Common myeloid progenitor, CD34-positive (primary cell): ENCODE measurements at regions not wholly inside any gene's neighbourhood (a gene's known extent, or its start where the extent isn't known, plus 50 kb on each side); places are given as distances from the start of the nearest gene placed in this dataset.
A peak's percentile ranks its signal among the peaks of the same experiment; 100 is the strongest.

Experiments used
- CTCF ChIA-PET: fragments of 350-600 bp; sonication (Branson Sonifier 250); formaldehyde crosslinking; loops from one replicate; lab custom pipeline; 2021; ENCODE audit warnings: antibody characterized with exemption; lab: Charles Lee
- POLR2A ChIA-PET: fragments of 350-600 bp; sonication (Branson Sonifier 250); formaldehyde crosslinking; loops from one replicate; lab custom pipeline; 2021; ENCODE audit warnings: antibody characterized with exemption; lab: Charles Lee
- DNase-seq, 3 donors: peaks; one replicate each; pipeline versions ENCODE4 v3.0.0 to v3.0.0-alpha.2; 2013
- H3K27ac ChIP-seq, 2 experiments: 1 replicate in 1 of 2; 2 replicates in 1 of 2; pipeline ENCODE4 v1.7.0; 2013; ENCODE audit warnings: inconsistent platforms in 2 of 2, low read length in 2 of 2, mild to moderate bottlenecking in 2 of 2, low read depth in 1 of 2, moderate library complexity in 1 of 2; ENCODE audit not compliant: severe bottlenecking in 2 of 2, insufficient read depth in 1 of 2, poor library complexity in 1 of 2
- H3K27me3 ChIP-seq, 5 experiments: replicated peaks in 2 of 5; 1 replicate in 3 of 5; 2 replicates in 2 of 5; pipeline versions ENCODE4 v1.6.1 to v1.7.0; 2013; ENCODE audit warnings: low read length in 4 of 5, mild to moderate bottlenecking in 2 of 5, moderate library complexity in 2 of 5, inconsistent platforms in 1 of 5; ENCODE audit not compliant: insufficient read depth in 5 of 5, control insufficient read depth in 4 of 5
- H3K36me3 ChIP-seq, 4 experiments: 1 replicate in 2 of 4; 2 replicates in 2 of 4; pipeline versions ENCODE4 v1.6.1 to v1.7.0; 2013; ENCODE audit warnings: low read length in 3 of 4, control low read depth in 1 of 4, mild to moderate bottlenecking in 1 of 4; ENCODE audit not compliant: control insufficient read depth in 4 of 4, insufficient read depth in 4 of 4
- H3K4me1 ChIP-seq, 4 experiments: 1 replicate in 3 of 4; 2 replicates in 1 of 4; pipeline versions ENCODE4 v1.6.1 to v1.7.1; 2013; ENCODE audit warnings: low read length in 3 of 4, mild to moderate bottlenecking in 3 of 4, control low read depth in 1 of 4, inconsistent platforms in 1 of 4, moderate library complexity in 1 of 4; ENCODE audit not compliant: control insufficient read depth in 4 of 4, insufficient read depth in 4 of 4; ENCODE audit errors: control extremely low read depth in 1 of 4
- H3K4me3 ChIP-seq, 7 experiments: 1 replicate in 4 of 7; 2 replicates in 3 of 7; pipeline versions ENCODE4 v1.5.1 to v1.7.0; 2013; ENCODE audit warnings: mild to moderate bottlenecking in 7 of 7, low read length in 6 of 7, moderate library complexity in 6 of 7, inconsistent platforms in 2 of 7, low read depth in 2 of 7, control low read depth in 1 of 7; ENCODE audit not compliant: insufficient read depth in 4 of 7, control insufficient read depth in 1 of 7; ENCODE audit errors: extremely low read depth in 1 of 7
- H3K9me3 ChIP-seq, 5 experiments: 1 replicate in 4 of 5; 2 replicates in 1 of 5; pipeline versions ENCODE4 v1.6.1 to v1.7.1; 2013; ENCODE audit warnings: low read length in 4 of 5, mild to moderate bottlenecking in 2 of 5, inconsistent platforms in 1 of 5, low read depth in 1 of 5, moderate library complexity in 1 of 5; ENCODE audit not compliant: control insufficient read depth in 4 of 5, insufficient read depth in 2 of 5; ENCODE audit errors: control extremely low read depth in 1 of 5
- WGBS: methylation state at CpG from one replicate; pipeline ENCODE4 v1.1.5; 2013; ENCODE audit not compliant: insufficient coverage; 5-methylcytosine and 5-hydroxymethylcytosine counted together

GRCh38 chr1:222126052-222126451 is 384.2 kb upstream of the DUSP10 start:
- H3K27ac ChIP-seq: no peak overlapping the region
- H3K4me1 ChIP-seq: peaks cover 0 to 24% (median 5%) of the 10 kb centered on the region in 4 experiments
- peaks cover 0 to 2% (median 0%) of the 10 kb centered on the region in 5 experiments for H3K27me3 ChIP-seq
- no peak overlapping the region for H3K4me3 ChIP-seq
- ChIA-PET CTCF (interaction anchor here (0.7 kb wide), 1 partner anchor 13 kb away, joined by 3 read pairs; no protein-coding TSS in a partner anchor), POLR2A (interaction anchor here (0.6 kb wide), 1 partner anchor 169 kb away, joined by 4 read pairs; no protein-coding TSS in a partner anchor)
- H3K36me3 ChIP-seq: no peaks in the 10 kb centered on the region
- no peaks in the 10 kb centered on the region for H3K9me3 ChIP-seq
- 67% methylated on average over 1 of the region's 4 CpGs for WGBS
- DNase-seq: peak; percentile 30 to 65 (median 55)

- peaks cover 0 to 2% (median 0%) of the 10 kb centered on the region in 5 experiments for H3K27me3 ChIP-seq
- WGBS: 100% methylated on average over 1 of the region's 1 CpG
- DNase-seq: no peak
- ChIA-PET POLR2A (no interaction called here), CTCF (interaction anchor here (1.0 to 2.4 kb wide), 3 partner anchors 25 to 141 kb away, joined by 3 to 6 read pairs (median 4); no protein-coding TSS in a partner anchor)
- H3K4me1 ChIP-seq: peaks cover 0 to 24% (median 5%) of the 10 kb centered on the region in 4 experiments
- no peaks in the 10 kb centered on the region for H3K36me3 ChIP-seq
- no peaks in the 10 kb centered on the region for H3K9me3 ChIP-seq
- no peak overlapping the region for H3K4me3 ChIP-seq
- H3K27ac ChIP-seq: no peak overlapping the region
Measured at GRCh38 chr1:222124602-222125001, 382.7 kb upstream of the DUSP10 start.

- ChIA-PET CTCF (interaction anchor here (0.9 to 2.4 kb wide), 5 partner anchors 20 to 78 kb away, joined by 3 to 6 read pairs (median 3); no protein-coding TSS in a partner anchor), POLR2A (interaction anchor here (1.0 kb wide), 1 partner anchor 113 kb away, joined by 4 read pairs; no protein-coding TSS in a partner anchor)
- Histone ChIP-seq H3K27me3 (peaks cover 0 to 2% (median 0%) of the 10 kb centered on the region in 5 experiments), H3K27ac (no peak overlapping the region), H3K9me3 (no peaks in the 10 kb centered on the region), H3K36me3 (no peaks in the 10 kb centered on the region), H3K4me3 (no peak overlapping the region), H3K4me1 (peaks cover 0 to 24% (median 5%) of the 10 kb centered on the region in 4 experiments)
- peak; percentile 66 to 89 (median 76) for DNase-seq
- WGBS: 0% methylated on average over 1 of the region's 2 CpGs
Measured at GRCh38 chr1:222123111-222123510, 381.2 kb upstream of the DUSP10 start.

GRCh38 chr1:222117809-222118208 is 375.9 kb upstream of the DUSP10 start:
- POLR2A ChIA-PET: no interaction called here

GRCh38 chr1:222114536-222115156 is 372.8 kb upstream of the DUSP10 start:
- H3K27me3 ChIP-seq: no peaks in the 10 kb centered on the region
- DNase-seq: no peak
- H3K36me3 ChIP-seq: no peaks in the 10 kb centered on the region
- peaks cover 0 to 4% (median 0%) of the 10 kb centered on the region in 5 experiments for H3K9me3 ChIP-seq
- no peak overlapping the region for H3K27ac ChIP-seq
- POLR2A ChIA-PET: no interaction called here
- no peak overlapping the region for H3K4me3 ChIP-seq
- H3K4me1 ChIP-seq: no peaks in the 10 kb centered on the region
- CTCF ChIA-PET: interaction anchor here (0.7 kb wide), 1 partner anchor 18 kb away, joined by 4 read pairs; no protein-coding TSS in a partner anchor
- WGBS: no CpG with 5 or more reads among the region's 3 CpGs

More at GRCh38 chr1:222117809-222118208, 375.9 kb upstream of the DUSP10 start:
- Histone ChIP-seq H3K36me3 (no peaks in the 10 kb centered on the region), H3K27ac (no peak overlapping the region), H3K4me3 (no peak overlapping the region), H3K9me3 (no peaks in the 10 kb centered on the region), H3K4me1 (peaks cover 0 to 4% (median under 1%) of the 10 kb centered on the region in 4 experiments), H3K27me3 (no peaks in the 10 kb centered on the region)
- DNase-seq: no peak
- CTCF ChIA-PET: interaction anchor here (1.0 kb wide), 1 partner anchor 11 kb away, joined by 3 read pairs; no protein-coding TSS in a partner anchor
- 100% methylated on average over 1 of the region's 2 CpGs for WGBS

GRCh38 chr1:222109836-222110235 is 367.9 kb upstream of the DUSP10 start:
- Histone ChIP-seq H3K9me3 (peaks cover 0 to 4% (median 0%) of the 10 kb centered on the region in 5 experiments), H3K4me3 (no peak overlapping the region), H3K27ac (no peak overlapping the region), H3K36me3 (no peaks in the 10 kb centered on the region), H3K4me1 (no peaks in the 10 kb centered on the region), H3K27me3 (peaks cover 0 to 2% (median 0%) of the 10 kb centered on the region in 5 experiments)
- WGBS: 100% methylated on average over 1 of the region's 4 CpGs
- no peak for DNase-seq
- POLR2A ChIA-PET: no interaction called here
- CTCF ChIA-PET: interaction anchor here (1.5 kb wide), 1 partner anchor 12 kb away, joined by 4 read pairs; no protein-coding TSS in a partner anchor

DNA sequence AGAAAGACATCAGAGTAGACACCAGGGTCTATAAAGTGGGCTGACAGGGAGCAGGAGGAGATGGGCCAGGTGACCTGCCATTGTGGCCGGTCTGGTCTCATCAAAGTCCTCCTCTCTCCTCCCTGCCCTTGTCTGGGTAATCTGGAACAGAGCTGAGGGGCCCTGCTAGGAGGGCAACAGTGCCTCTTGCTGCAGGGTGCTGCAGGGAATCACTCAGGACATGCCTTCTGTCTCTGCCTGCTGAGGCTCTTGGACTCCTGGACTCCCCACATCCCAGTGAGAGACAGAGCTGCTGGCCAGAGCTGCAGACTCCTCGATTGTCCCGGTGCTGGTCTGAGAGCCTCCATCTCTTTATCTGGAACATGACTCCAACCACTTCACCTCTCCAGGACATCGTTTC is 366.1 kb upstream of the DUSP10 start:
- no peaks in the 10 kb centered on the region for H3K36me3 ChIP-seq
- peaks cover 0 to 2% (median 0%) of the 10 kb centered on the region in 5 experiments for H3K27me3 ChIP-seq
- no peak overlapping the region for H3K4me3 ChIP-seq
- H3K4me1 ChIP-seq: no peaks in the 10 kb centered on the region
- no peak overlapping the region for H3K27ac ChIP-seq
- H3K9me3 ChIP-seq: peaks cover 0 to 4% (median 0%) of the 10 kb centered on the region in 5 experiments
- ChIA-PET POLR2A (no interaction called here), CTCF (no interaction called here)
- WGBS: 100% methylated on average over 3 of the region's 4 CpGs
- no peak for DNase-seq
